Spleen (tissue), 7 donors: ENCODE measurements at regions not wholly inside any gene's neighbourhood (a gene's known extent, or its start where the extent isn't known, plus 50 kb on each side); places are given as distances from the start of the nearest gene placed in this dataset.

Experiments
- CTCF ChIP-seq, 11 experiments: fragments of 200-600 bp in 7 of 11; fragments of 450-650 bp in 4 of 11; sonication (generic) in 4 of 11; IDR thresholded peaks in 8 of 11; conservative IDR thresholded peaks in 3 of 11; 1 replicate in 7 of 11; 2 replicates in 4 of 11; pipeline versions ENCODE4 v1.4.0 to v1.8.0; 2016 to 2021; ENCODE audit warnings: antibody characterized with exemption in 11 of 11, inconsistent platforms in 4 of 11, mild to moderate bottlenecking in 1 of 11
- POLR2A ChIP-seq, 3 donors: fragments of 450-650 bp; IDR thresholded peaks; one replicate each; pipeline ENCODE4 v1.5.1; 2017; ENCODE audit warnings: antibody characterized with exemption in 3 of 3, mild to moderate bottlenecking in 1 of 3
- donor health status: DM: no; HTN: no; CAD: no; lungs with moderate emphysema.
- donor health status: DM: no; HTN: no; CAD: no.
- donor health status: DM: no; HTN: no; CAD: no.

GRCh38 chr11:92101920-92102319 is 122.7 kb upstream of the FAT3 start:
- TF ChIP-seq CTCF (IDR thresholded peaks at IDR 0.05 in 8 of 11, conservative IDR thresholded peaks at IDR 0.05 in 3 of 11) = no peak
- no peak for TF ChIP-seq POLR2A (IDR thresholded peaks at IDR 0.05)
